HG02623 (cell line): ENCODE measurements at regions not wholly inside any gene's neighbourhood (a gene's known extent, or its start where the extent isn't known, plus 50 kb on each side); places are given as distances from the start of the nearest gene placed in this dataset.
"Not testable (repeated sequence)": the region's sequence is repeated elsewhere in the genome, so short reads cannot be mapped to it uniquely, and the experiment has no call there.

Source experiments
- ATAC-seq: cut with Tn5 transposase; IDR thresholded peaks from one replicate; pipeline ENCODE4 v1.9.1; 2021; ENCODE audit warnings: moderate library complexity; ENCODE audit not compliant: unreplicated experiment

DNA sequence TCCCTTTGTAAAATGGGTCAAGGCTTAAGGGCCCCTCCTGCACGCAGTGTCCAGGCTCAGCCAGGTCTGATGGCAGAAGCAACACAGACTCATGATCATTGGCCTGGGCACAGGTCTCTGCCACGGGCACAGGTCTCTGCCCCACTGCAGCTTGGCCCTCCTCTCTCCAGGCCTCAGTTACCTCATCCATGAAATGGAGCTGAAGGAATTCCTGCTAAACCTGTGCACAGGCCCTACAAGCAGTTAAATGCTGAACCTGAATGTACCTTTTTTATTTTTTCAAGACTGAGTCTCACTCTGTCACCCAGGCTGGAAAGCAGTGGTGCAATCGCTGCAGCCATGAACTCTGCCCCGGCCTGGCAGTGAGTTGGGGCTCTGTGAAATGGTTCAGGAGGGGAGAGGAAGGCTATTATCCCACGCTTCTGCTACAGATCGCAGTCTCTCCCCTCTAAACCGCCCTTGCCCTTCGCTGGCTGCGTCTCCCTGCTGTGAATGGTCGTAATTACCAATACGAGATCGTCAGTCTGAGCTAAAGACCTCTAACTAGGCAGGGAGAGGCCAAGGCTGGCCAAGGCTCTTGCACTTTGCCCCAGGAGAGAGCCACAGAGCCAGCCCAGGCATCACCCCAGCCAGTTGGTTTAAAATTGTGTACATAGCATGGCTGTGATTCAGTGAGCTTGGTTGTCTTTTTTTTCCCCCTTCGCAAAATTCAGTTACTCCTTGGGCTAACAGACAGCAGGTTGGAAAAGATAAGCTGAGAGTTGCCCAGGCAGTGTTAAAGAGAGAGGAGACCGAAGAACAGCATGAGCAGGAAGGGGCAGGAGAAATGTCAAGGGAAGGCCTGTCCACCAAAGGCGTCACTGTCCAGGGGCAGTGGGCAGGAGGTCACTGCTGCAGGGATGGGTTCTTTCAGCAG lies 93.0 kb upstream of the KCTD7 start:
- no peak for ATAC-seq

DNA sequence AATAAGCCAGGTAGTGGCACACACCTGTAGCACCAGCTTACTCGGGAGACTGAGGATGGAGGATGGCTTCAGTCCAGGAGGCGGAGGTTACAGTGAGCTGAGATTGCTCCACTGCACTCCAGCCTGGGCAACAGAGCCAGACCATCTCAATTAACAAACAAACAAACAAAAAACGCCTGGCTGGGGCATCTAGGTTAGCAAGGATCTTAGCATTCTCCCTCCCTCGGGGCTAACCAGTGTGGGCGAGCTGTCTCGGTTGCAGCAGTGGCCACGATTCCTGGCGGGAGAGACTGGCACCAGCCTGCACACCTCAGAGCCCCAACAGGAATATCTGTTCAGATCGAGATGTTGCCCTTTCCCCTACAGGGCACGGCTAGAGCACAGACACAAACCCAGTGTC lies 91.3 kb upstream of the KCTD7 start:
- no peak for ATAC-seq

DNA sequence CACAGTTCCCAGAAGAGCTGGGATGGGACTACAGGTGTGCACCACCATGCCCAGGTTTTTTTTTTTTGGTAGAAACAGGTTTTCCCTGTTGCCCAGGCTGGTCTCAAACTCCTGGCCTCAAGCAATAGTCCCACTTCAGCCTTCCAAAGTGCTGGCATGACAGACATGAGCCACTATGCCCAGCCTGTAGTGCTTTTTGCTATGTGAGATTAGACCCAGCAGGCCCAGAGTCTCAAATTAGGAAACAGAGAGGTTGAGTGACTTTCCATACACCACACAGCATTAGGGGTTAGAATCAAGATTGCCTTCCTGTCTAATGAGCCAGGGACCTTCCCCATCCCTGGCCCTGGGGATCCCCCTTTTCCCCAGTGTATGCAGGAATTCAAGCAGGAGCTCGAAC lies 90.8 kb upstream of the KCTD7 start:
- ATAC-seq: no peak

DNA sequence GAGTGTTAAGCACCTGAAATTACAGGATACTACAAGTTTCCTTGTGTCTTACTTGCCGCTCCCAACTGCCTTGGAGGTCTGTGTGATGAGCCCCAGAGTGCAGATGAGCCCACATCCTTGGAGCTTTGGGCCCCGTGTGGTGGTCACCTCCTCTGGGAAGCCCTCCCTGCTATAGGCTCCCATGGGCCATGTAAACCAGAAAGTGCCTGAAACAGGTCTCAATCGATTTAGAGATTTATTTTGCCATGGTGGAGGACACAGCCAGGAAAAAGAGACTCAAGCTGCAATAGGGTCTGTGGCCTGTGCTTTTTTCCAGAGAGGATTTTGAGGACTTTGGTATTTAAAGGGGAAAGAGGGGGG lies 89.4 kb upstream of the KCTD7 start:
- ATAC-seq: no peak

DNA sequence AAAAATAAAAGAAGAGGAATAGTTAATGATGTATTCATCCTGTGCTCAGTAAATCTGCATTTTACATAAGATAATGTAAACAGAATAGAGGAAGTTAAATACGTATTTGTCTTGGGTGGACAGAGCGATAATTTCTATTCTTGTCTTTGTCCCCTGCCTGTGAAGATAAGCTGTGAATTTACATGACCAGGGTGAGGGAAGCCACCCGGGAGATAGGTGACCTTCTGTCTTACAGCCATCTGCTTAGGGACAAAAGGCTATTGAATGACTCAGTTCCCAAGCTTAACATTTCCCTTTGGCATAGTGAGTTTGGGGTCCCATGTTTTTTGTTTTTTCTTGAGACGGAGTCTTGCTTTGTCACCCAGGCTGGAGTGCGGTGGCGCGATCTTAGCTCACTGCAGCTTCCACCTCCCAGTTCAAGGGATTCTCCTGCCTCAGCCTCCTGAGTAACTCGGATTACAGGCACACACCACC lies 88.7 kb upstream of the KCTD7 start:
- no peak for ATAC-seq

DNA sequence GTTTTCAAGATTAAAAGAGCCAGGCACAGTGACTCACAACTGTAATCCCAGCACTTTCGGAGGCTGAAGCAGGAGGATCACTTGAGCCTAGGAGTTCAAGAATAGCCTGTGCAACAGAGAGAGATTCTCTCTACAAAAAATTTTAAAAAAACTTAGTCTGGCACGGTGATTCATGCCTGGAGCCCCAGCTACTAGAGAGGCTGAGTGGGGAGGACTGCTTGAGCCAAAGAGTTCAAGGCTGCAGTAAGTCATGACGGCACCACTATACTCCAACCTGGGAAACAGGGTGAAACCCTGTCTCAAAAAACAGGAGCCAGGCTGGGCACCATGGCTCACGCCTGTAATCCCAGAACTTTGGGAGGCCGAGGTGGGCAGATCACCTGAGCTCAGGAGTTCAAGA lies 86.6 kb upstream of the KCTD7 start:
- no peak for ATAC-seq

DNA sequence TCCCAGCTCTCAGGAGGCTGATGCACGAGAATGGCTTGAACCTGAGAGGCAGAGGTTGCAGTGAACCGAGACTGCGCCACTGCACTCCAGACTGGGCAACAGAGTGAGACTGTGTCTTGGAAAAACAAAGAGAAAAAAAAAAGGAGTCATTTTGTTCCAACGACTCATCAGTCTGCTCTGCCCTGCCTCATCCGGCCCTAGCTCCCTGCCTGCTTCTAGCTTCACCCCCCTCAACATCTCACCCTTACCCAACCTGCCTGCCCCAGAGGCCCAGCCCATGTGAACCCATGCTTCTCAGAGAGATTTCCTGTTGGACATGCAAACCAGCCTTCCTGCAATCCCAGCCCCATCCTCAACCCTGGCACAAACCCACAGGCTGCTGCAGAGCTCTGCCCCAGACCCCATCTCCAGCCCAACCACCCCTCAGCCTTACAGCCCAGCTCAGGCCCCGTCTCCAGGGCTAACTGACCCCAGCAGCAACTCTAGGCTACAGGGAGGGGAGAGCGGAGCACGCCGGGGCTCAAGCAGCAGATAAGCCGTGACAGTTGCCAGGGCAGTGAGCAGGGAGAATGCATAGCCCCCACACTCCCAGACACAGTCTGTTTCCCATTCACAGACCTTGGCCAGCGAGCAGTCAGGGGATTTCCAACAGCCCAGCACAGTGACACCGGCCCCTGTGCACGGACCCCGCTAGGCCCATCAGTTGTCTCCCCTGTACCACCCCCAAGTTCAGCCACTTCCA lies 86.0 kb upstream of the KCTD7 start:
- no peak for ATAC-seq

DNA sequence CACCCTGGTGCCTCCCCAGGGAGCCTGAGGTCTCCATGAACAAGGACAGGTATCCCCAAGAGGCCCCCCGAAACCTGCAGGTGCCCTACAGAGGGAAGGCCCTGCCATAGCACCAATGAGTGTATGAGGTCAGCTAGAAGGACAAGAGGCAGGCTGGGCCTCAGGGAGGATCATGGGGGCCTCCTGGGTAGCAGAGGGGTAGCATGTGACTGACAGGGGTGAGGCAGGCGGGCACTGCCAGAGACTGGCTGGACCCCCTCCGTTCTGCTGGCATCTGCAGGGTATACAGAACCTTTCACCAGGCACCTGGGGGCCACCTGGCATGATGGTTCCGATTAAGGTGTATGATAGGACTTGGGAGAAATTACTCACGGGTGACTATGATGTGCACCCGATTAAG lies 79.2 kb upstream of the KCTD7 start:
- no peak for ATAC-seq

DNA sequence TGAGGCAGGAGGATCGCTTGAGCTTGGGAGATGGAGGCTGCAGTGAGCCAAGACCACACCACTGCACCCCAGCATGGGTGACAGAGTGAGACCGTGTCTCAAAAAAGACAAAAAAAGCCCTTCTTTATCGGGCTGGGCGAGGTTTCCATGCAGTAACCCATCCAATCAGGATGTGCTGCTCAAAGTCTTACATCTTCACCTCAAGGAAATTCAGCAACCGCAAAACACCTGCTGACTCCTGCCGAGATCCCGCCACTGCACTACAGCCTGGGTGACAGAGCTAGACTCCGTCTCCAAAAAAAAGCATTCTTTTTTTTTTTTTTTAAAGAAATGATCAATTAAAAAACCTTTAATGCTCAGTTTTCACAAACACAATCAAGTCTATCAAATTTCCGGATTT lies 75.7 kb upstream of the KCTD7 start:
- ATAC-seq: no peak

DNA sequence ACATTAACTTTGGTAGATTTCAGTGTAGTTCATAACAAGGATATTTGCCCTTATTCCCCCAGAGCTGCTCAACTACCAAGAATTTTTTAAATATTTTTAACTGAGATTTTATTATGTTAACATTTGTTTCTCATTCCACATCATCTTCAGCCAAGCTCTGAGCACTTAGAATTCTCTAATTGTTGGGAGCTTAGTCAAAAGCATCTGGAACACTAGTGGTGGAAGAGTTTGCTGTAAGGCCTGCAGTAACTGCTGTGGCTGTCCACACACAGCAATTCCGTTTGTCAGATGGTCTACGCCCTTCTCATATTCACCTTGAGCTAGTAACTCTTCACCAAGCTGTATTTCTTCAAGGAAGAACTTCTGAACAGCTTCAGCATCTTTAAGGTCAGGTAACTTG lies 75.0 kb upstream of the KCTD7 start:
- ATAC-seq: not testable (repeated sequence)

DNA sequence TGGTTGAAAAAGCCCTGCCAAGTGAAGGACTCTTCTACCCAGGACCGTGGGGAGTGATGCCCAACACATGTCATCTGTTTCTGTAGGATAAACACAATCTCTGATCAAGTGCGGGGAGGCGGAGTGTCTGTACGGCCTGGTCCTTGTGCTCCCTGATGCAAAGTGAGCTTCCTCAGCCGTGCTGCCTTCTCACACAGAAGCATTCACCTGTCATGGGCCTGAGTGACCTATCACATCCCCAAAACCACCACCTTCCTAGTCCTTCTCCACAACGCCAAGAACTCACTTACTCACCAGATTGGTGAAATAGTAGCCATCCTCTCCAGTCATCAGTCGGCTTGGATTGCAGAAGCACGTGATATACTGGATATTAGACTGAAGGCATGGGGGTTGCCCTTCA lies 74.4 kb upstream of the KCTD7 start:
- ATAC-seq: not testable (repeated sequence)

DNA sequence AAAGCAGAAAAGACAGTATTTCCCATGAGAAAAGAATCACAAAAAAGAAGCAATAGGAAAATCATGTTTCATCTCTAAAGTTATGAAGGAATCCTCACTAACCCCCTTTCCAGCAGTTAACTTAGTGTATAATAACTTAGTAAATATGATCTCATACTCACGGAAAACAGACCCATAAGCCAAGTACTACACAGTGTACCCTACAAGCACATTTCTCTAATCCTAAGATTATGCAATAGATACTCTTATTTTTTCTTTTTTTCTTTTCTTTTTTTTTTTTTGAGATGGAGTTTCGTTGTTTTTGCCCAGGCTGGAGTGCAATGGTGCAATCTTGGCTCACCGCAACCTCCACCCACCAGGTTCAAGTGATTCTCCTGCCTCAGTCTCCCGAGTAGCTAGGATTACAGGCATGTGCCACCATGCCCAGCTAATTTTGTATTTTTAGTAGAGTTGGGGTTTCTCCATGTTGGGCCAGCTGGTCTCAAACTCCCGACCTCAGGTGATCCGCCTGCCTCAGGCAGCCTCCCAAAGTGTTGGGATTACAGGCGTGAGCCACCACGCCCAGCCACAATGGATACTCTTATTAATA lies 73.7 kb upstream of the KCTD7 start:
- not testable (repeated sequence) for ATAC-seq

DNA sequence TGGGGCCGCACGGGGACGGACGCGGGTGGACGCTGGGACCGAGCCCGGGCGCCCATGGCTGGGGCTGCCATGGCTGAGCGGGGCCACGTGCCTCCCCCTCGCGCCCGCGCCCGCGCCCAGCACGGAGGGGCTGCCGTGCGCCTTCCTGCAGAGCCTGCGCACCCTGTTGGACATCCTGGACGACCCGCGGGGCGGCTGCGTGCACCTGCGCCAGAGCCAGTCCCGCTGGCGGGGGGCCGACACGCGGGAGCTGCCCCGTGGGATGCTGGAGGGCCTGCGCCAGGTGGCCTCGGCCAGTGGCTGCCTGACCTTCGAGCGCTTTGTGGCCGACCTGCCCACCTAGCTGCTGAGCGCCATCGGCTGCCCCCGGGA lies 72.5 kb upstream of the KCTD7 start:
- no peak for ATAC-seq

DNA sequence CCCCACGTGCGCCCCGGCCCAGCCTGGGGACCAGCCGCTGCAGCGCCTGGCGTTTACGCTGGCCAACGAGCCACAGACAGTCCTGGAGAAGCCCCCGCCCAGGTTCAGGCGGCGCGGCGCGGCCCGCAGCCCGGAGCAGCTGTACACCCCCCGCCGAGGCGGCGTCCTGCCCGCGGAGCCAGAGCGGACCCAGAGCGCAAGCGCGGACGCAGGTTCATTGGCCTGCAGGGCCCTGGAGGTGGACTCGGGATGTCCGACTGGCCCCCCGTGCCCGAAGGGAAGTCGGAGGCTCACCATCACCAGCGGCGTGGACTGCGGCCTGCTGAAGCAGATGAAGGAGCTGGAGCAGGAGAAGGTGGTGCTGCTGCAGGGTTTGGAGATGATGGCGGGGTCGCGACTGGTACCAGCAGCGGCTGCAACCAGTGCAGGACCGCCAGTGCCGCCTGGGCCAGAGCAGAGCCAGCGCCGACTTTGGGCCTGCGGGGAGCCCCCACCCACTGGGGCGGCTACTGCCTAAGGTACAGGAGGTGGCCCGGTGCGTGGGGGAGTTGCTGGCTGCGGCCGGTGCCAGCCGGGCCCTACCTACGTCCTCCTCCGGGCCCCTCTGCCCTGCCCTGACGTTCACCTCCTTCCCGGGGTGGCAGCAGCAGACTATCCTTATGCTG lies 72.0 kb upstream of the KCTD7 start:
- no peak for ATAC-seq

DNA sequence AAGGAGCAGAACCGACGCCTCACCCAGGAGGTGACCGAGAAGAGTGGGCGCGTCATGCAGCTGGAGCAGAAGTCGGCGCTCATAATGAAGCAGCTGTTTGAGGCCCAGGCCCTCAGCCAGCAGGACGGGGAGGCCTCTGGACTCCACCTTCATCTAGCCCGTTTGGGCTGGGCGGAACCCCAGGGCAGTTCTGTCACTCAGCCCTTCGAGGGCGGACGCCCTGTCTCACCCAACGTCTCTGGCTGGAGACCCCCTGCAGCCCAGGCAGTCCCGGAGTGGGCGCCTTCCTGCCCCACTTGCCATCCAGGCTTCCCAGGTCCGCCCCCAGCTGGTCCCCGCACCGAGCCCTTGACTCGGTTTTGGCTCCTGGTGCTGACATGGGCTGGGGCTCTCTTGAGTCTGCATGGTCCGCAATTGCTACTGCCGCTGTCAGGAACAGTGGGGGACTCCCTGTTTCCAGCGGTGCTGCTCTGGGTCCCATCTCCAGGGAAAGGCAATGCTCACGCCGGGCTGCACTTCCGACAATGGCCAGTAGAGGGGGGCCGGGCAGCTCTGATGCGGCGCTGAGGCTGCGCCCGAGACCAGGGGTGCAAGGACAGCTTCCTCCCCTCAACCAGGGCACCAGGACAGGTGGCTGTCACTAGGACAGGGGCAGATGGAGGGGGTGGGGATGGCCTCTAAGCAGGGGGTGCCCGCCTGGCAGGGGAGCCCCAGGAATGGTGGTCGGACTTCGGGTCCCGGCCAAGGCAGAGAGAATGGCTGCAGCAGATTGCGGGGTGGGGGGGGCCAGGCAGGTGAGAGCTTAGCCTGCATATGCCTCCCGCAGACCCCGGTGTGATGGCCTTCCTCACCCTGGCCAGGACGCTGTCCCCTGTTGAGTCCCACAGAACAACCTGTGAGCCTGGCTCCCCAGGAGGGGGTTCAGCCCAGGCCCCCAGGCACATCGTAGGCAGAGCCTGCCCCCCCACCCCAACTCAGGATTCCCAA lies 71.2 kb upstream of the KCTD7 start:
- peak; percentile 63 for ATAC-seq

DNA sequence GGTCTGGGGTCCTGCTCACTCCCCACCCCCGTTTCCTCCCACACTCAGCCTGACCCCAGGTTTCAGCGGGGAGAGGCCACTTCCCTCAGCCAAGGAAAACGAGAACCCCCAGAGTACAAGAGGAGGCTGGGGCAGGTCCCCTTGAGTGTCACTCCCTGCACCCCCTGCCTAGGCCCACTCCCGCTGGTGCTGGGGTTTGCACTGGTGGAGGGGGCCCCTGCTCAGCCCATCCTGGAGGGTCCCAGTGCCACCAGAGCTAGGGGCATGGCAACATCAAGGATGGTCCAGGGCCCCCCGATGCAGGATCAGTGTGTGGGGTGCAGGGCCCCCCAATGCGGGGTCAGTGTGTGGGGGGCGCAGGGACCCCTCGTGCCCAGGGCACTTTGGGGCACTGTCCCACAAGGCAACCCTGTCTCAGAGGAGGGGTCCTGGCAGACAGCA lies 70.5 kb upstream of the KCTD7 start:
- ATAC-seq: no peak

DNA sequence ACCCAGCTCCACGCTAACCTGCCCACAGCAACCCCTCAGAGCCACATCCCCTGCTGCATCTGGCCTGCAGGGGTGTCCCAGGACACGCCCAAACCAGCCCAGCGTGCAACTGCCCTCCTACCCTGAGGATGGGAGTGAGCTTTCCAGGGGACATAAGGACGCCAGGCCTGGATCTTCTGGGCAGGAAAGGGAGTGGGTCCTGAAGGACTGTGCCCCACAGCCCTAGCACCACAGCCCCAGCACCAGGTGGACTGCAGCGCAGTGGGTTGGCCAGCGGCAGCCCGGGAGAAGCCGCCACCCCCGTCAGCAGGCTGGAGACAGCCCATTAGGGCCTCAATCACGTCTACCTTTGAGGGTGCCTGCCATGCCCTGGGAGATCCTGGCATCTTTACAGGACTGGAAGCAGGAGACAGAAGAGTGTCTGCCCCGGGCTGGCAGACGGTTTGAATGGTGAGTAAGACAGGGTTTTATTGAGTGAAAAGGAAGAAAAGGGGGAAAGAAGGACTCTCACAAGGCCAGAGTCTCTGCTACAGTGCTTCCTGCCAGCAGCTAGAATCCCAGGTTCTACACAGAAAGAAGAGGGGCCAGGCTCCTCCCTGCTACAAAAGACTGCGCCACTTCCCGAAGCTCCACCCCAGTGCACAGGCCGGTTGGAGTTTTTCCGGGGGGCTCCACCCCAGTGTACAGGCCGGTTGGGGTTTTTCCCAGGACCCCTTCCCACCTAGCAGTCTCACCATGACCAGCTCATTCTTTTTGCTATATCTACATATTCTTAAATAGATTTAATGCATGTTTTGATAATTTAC lies 69.8 kb upstream of the KCTD7 start:
- ATAC-seq: no peak

DNA sequence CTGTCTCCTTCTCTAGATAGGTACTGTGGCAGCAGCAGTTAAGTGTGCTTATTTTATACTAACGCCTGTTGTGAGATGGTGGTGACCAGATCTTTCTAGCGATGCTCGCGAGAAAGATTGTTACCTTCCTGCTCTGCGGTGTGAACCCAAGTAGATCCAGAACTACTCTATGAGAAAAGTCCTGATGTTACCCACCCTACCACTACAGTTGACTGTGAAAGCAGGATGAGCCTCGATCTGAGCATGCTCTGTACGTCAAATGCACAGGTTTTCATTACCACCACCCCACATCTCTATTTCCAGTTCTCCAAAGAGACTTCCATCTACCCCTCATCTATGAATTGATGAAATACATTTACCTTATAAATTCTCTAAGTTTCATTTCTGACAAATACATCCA lies 64.6 kb upstream of the KCTD7 start:
- no peak for ATAC-seq

DNA sequence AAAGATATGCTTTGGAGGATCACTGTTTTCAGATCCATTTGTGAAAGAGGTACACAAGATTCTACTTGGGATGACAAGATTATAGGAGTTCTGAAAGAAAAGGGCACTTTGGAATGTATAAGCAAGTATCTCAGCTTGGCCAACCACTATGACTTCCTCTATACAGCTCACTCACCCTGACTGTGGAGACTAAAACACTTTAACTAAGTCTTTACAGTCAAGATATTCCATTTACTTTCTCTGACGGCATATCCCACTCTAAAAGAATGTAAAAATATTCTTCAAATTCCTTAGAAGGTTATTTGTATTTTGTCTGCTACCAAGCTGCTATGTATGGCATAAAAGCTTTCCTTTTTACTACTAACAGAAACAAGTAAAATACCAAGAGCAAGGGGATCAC lies 58.5 kb upstream of the KCTD7 start:
- ATAC-seq: not testable (repeated sequence)
